ENCODE measurements at regions not wholly inside any gene's neighbourhood (a gene's known extent, or its start where the extent isn't known, plus 50 kb on each side); places are given as distances from the start of the nearest gene placed in this dataset.

- H3K9me1 ChIP-seq (replicated peaks; ENCODE audit: control insufficient read depth, extremely low read depth, insufficient read depth, low read length): no peaks in the 10 kb centered on the region
- H3K4me1 ChIP-seq (ENCODE audit: control insufficient read depth, extremely low read depth, insufficient read depth, low read length): no peaks in the 10 kb centered on the region
- dilution Hi-C loops (cut with MboI; ENCODE audit: extremely low pct_ligation_motif_present, low sequenced_read_pairs): no loop called here
- no peak overlapping the region for H3K27ac ChIP-seq (ENCODE audit: insufficient read depth, low read depth, low read length)
- ChIA-PET CTCF (no interaction called here), POLR2A (no interaction called here)
- no peak overlapping the region for H3K9ac ChIP-seq (replicated peaks; ENCODE audit: extremely low read depth, insufficient read depth, low read length)
- H3K4me3 ChIP-seq (replicated peaks in 1 of 3; ENCODE audit: insufficient read depth in 1 of 3, low read depth in 1 of 3, low read length in 3 of 3): no peak overlapping the region
- H2AFZ ChIP-seq (ENCODE audit: low read depth, low read length): no peak overlapping the region
- DNase-seq (ENCODE audit: low read depth, low spot score) (no peak), FAIRE-seq (no peak)
- no peaks in the 10 kb centered on the region for H3K79me2 ChIP-seq (ENCODE audit: control insufficient read depth, insufficient read depth, low read length)
- H4K20me1 ChIP-seq (replicated peaks; ENCODE audit: control insufficient read depth, extremely low read depth, insufficient read depth, low read length): no peaks in the 10 kb centered on the region
- H3K4me2 ChIP-seq (ENCODE audit: insufficient read depth, low read length): no peak overlapping the region
- intact Hi-C loops (cut with micrococcal nuclease): no loop called here
- no peaks in the 10 kb centered on the region for H3K36me3 ChIP-seq (ENCODE audit: control insufficient read depth in 2 of 2, extremely low read depth in 1 of 2, insufficient read depth in 2 of 2, low read length in 2 of 2)
- TF ChIP-seq FOS (IDR thresholded peaks at IDR 0.05; ENCODE audit: borderline replicate concordance, insufficient read depth, low read length) (no peak), JUN (IDR thresholded peaks at IDR 0.05; ENCODE audit: borderline replicate concordance, insufficient read depth, insufficient read length, low read depth) (no peak), MAX (IDR thresholded peaks at IDR 0.05; ENCODE audit: insufficient read depth, insufficient read length) (no peak), CTCF (IDR thresholded peaks at IDR 0.05; ENCODE audit: extremely low read depth in 1 of 2, insufficient read depth in 1 of 2, low read depth in 1 of 2, low read length in 2 of 2) (no peak)
- H3K9me3 ChIP-seq (replicated peaks; ENCODE audit: control insufficient read depth, insufficient read depth, low read length): peaks cover 6% of the 10 kb centered on the region
- H3K27me3 ChIP-seq (ENCODE audit: control insufficient read depth in 2 of 2, insufficient read depth in 2 of 2, low read length in 2 of 2): no peaks in the 10 kb centered on the region
- BruUV-seq (replicated peaks): no TSS peak
Measured at GRCh38 chr13:54965881-54966280, 1937.3 kb downstream of the OLFM4 start.

GRCh38 chr13:54972838-54973237 lies 1944.2 kb downstream of the OLFM4 start:
- Histone ChIP-seq H3K36me3 (ENCODE audit: control insufficient read depth in 2 of 2, extremely low read depth in 1 of 2, insufficient read depth in 2 of 2, low read length in 2 of 2) (no peaks in the 10 kb centered on the region), H3K4me1 (ENCODE audit: control insufficient read depth, extremely low read depth, insufficient read depth, low read length) (no peaks in the 10 kb centered on the region), H3K27me3 (ENCODE audit: control insufficient read depth in 2 of 2, insufficient read depth in 2 of 2, low read length in 2 of 2) (no peaks in the 10 kb centered on the region), H3K79me2 (ENCODE audit: control insufficient read depth, insufficient read depth, low read length) (no peaks in the 10 kb centered on the region), H2AFZ (ENCODE audit: low read depth, low read length) (no peak overlapping the region), H3K27ac (ENCODE audit: insufficient read depth, low read depth, low read length) (no peak overlapping the region), H3K4me3 (replicated peaks in 1 of 3; ENCODE audit: insufficient read depth in 1 of 3, low read depth in 1 of 3, low read length in 3 of 3) (no peak overlapping the region), H3K9ac (replicated peaks; ENCODE audit: extremely low read depth, insufficient read depth, low read length) (no peak overlapping the region), H3K4me2 (ENCODE audit: insufficient read depth, low read length) (no peak overlapping the region), H4K20me1 (replicated peaks; ENCODE audit: control insufficient read depth, extremely low read depth, insufficient read depth, low read length) (no peaks in the 10 kb centered on the region), H3K9me3 (replicated peaks; ENCODE audit: control insufficient read depth, insufficient read depth, low read length) (peaks cover 2% of the 10 kb centered on the region), H3K9me1 (replicated peaks; ENCODE audit: control insufficient read depth, extremely low read depth, insufficient read depth, low read length) (no peaks in the 10 kb centered on the region)
- dilution Hi-C loops (cut with MboI; ENCODE audit: extremely low pct_ligation_motif_present, low sequenced_read_pairs) (no loop called here), intact Hi-C loops (cut with micrococcal nuclease) (no loop called here)
- BruUV-seq (replicated peaks): no TSS peak
- DNase-seq (ENCODE audit: low read depth, low spot score): no peak
- CTCF ChIA-PET: no interaction called here
- POLR2A ChIA-PET: no interaction called here
- FAIRE-seq: no peak
- no peak for TF ChIP-seq CTCF (IDR thresholded peaks at IDR 0.05; ENCODE audit: extremely low read depth in 1 of 2, insufficient read depth in 1 of 2, low read depth in 1 of 2, low read length in 2 of 2)
- no peak for TF ChIP-seq MAX (IDR thresholded peaks at IDR 0.05; ENCODE audit: insufficient read depth, insufficient read length)
- no peak for TF ChIP-seq FOS (IDR thresholded peaks at IDR 0.05; ENCODE audit: borderline replicate concordance, insufficient read depth, low read length)
- no peak for TF ChIP-seq GATA2 (IDR thresholded peaks at IDR 0.05; ENCODE audit: insufficient read depth, insufficient read length, low read depth, low read length)
- TF ChIP-seq JUN (IDR thresholded peaks at IDR 0.05; ENCODE audit: borderline replicate concordance, insufficient read depth, insufficient read length, low read depth): no peak
- no peak for TF ChIP-seq POLR2AphosphoS5 (IDR thresholded peaks at IDR 0.05; ENCODE audit: insufficient read depth, low read depth, low read length)
- TF ChIP-seq EZH2 (IDR thresholded peaks at IDR 0.05; ENCODE audit: borderline replicate concordance, low read depth, low read length, severe bottlenecking): no peak
- no peak for TF ChIP-seq POLR2A (IDR thresholded peaks at IDR 0.05; ENCODE audit: low read depth, low read length)
- no peak for TF ChIP-seq MYC (IDR thresholded peaks at IDR 0.05; ENCODE audit: low read depth, low read length)
